ENCODE measurements at regions not wholly inside any gene's neighbourhood (a gene's known extent, or its start where the extent isn't known, plus 50 kb on each side); places are given as distances from the start of the nearest gene placed in this dataset.

DNA sequence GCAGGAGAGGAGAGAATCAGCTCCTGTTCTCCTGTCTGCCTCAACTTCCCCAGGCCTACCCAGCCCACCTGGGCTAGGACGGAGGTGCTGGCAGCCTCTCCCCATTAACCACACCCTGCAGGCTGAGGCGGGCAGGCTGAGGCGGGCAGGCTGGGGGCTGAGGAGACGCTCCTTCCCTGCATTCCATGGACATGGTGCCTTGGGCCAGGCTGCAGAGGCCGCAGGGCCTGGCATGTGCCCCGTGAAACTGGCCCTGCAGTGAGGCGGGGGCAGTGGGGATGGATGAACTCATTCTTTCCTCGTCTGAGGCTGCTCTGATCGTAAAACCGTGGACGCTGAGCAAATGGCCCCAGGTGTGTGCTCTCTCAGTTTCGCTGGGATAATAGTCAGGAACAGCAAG is 84.7 kb upstream of the LAPTM4A start:
- no peaks in the 10 kb centered on the region for H3K36me3 ChIP-seq (ENCODE audit: control insufficient read depth in 2 of 4, insufficient read depth in 4 of 4, low read length in 3 of 4)
- H2BK15ac ChIP-seq (ENCODE audit: low read length): peak overlapping the region; percentile 81
- no peaks in the 10 kb centered on the region for H3K79me1 ChIP-seq (ENCODE audit: low read depth, low read length)
- no peak overlapping the region for H4K5ac ChIP-seq (ENCODE audit: insufficient read length, low read depth, low read length)
- peaks cover 0 to 7% (median 0%) of the 10 kb centered on the region in 4 experiments; a peak in 2 of 7 replicates for H3K27me3 ChIP-seq (replicated peaks in 1 of 4; ENCODE audit: control insufficient read depth in 3 of 4, extremely low read depth in 1 of 4, insufficient read depth in 3 of 4, low read length in 3 of 4)
- POLR2A ChIA-PET (ENCODE audit: partially characterized antibody): interaction anchor here (0.8 to 0.9 kb wide), 2 partner anchors 77 to 88 kb away, joined by 3 read pairs; no protein-coding TSS in a partner anchor
- no peak overlapping the region for H2AK5ac ChIP-seq (ENCODE audit: low read depth, low read length)
- no peak overlapping the region for H2AFZ ChIP-seq (ENCODE audit: low read length)
- H4K8ac ChIP-seq (ENCODE audit: extremely low read depth, insufficient read depth, low read length): no peak overlapping the region
- H4K91ac ChIP-seq (replicated peaks; ENCODE audit: insufficient read length, low read length): no peak overlapping the region
- peak overlapping the region; percentile 2 for H3K4ac ChIP-seq (replicated peaks; ENCODE audit: insufficient read length, low read depth, low read length)
- no peak overlapping the region for H3K9ac ChIP-seq (replicated peaks in 1 of 4; ENCODE audit: extremely low read depth in 1 of 4, low read depth in 3 of 4, low read length in 3 of 4)
- H2BK120ac ChIP-seq (replicated peaks; ENCODE audit: low read depth, low read length): no peak overlapping the region
- H3K14ac ChIP-seq (ENCODE audit: insufficient read length): no peak overlapping the region
- peak overlapping the region; percentile 35; the same call in 1 of the 2 replicates for H2BK5ac ChIP-seq (ENCODE audit: low read depth, low read length)
- no peaks in the 10 kb centered on the region for H3K9me3 ChIP-seq (ENCODE audit: insufficient read depth in 2 of 2, low read depth in 1 of 2, low read length in 1 of 2)
- WGBS, 2 experiments (ENCODE audit: extremely low coverage in 1 of 2, insufficient coverage in 1 of 2, insufficient read length in 1 of 2, insufficient replicate concordance in 2 of 2, low coverage in 1 of 2, low lambda C conversion rate in 2 of 2, missing lambda C conversion rate in 1 of 2): 82% methylated on average over 12 of the region's 12 CpGs; no CpG with 5 or more reads in 1 of the 2 experiments
- no peak overlapping the region for H3K56ac ChIP-seq (replicated peaks; ENCODE audit: insufficient read length, low read depth, low read length)
- peak overlapping the region; percentile 36 for H3K18ac ChIP-seq (ENCODE audit: extremely low read depth, low read length)
- H3K23me2 ChIP-seq (ENCODE audit: low read depth, low read length): no peaks in the 10 kb centered on the region
- no peak overlapping the region for H3K23ac ChIP-seq (ENCODE audit: insufficient read length)
- H3K4me2 ChIP-seq (ENCODE audit: insufficient read depth in 1 of 2, low read depth in 2 of 2, low read length in 2 of 2): no peak overlapping the region
- H2BK12ac ChIP-seq (ENCODE audit: low read depth, low read length): peak overlapping the region; percentile 90; the same call in 1 of the 2 replicates
- H2BK20ac ChIP-seq (ENCODE audit: low read length): peak overlapping the region; percentile 90; the same call in 1 of the 2 replicates
- no peaks in the 10 kb centered on the region for H3K79me2 ChIP-seq (ENCODE audit: control insufficient read depth in 1 of 2, insufficient read depth in 2 of 2, low read length in 2 of 2)
- H3K4me3 ChIP-seq (ENCODE audit: extremely low read depth in 1 of 4, insufficient read depth in 2 of 4, low read depth in 3 of 4, low read length in 4 of 4): no peak overlapping the region
- H4K20me1 ChIP-seq (replicated peaks in 1 of 2; ENCODE audit: control insufficient read depth in 1 of 2, insufficient read depth in 2 of 2, low read length in 2 of 2): no peaks in the 10 kb centered on the region
- no peak overlapping the region for H3K27ac ChIP-seq (ENCODE audit: low read depth, low read length)
- FAIRE-seq (no peak), DNase-seq (ENCODE audit: low read depth in 1 of 2, low spot score in 2 of 2) (no peak)
- H3K4me1 ChIP-seq (replicated peaks in 1 of 4; ENCODE audit: control insufficient read depth in 3 of 4, insufficient read depth in 4 of 4, low read length in 3 of 4): peaks cover 0 to 9% (median 6%) of the 10 kb centered on the region in 4 experiments; a peak in 6 of 7 replicates
- CTCF ChIA-PET (ENCODE audit: partially characterized antibody): interaction anchor here (0.7 to 4.8 kb wide), 46 partner anchors 9 to 506 kb away, joined by 3 to 39 read pairs (median 4); partner anchors contain the start of gene SDC1
- TF ChIP-seq POU5F1 (IDR thresholded peaks at IDR 0.05; ENCODE audit: low read depth, low read length) (no peak), NRF1 (IDR thresholded peaks at IDR 0.05; ENCODE audit: low read depth, low read length) (no peak), RAD21 (IDR thresholded peaks at IDR 0.05 in 1 of 2, conservative IDR thresholded peaks at IDR 0.05 in 1 of 2; ENCODE audit: low read depth in 2 of 2, low read length in 2 of 2) (no peak), CHD1 (IDR thresholded peaks at IDR 0.05; ENCODE audit: low read depth, low read length) (no peak), CBX8 (IDR thresholded peaks at IDR 0.05; ENCODE audit: borderline replicate concordance, low read depth, low read length) (no peak), RBBP5 (IDR thresholded peaks at IDR 0.05; ENCODE audit: borderline replicate concordance, low read depth, low read length) (no peak), SIN3A (conservative IDR thresholded peaks at IDR 0.05 in 1 of 2, IDR thresholded peaks at IDR 0.05 in 1 of 2; ENCODE audit: low read depth in 1 of 2, low read length in 2 of 2) (no peak), RNF2 (IDR thresholded peaks at IDR 0.05; ENCODE audit: borderline replicate concordance, low read depth, low read length, missing control alignments, poor library complexity, severe bottlenecking) (no peak), GABPA (IDR thresholded peaks at IDR 0.05; ENCODE audit: borderline replicate concordance, insufficient read depth, low read length) (no peak), HDAC6 (IDR thresholded peaks at IDR 0.05; ENCODE audit: low read depth, low read length) (no peak), ZNF274 (IDR thresholded peaks at IDR 0.05; ENCODE audit: borderline replicate concordance, extremely low read depth, low read length) (no peak)
